ENCODE measurements at regions not wholly inside any gene's neighbourhood (a gene's known extent, or its start where the extent isn't known, plus 50 kb on each side); places are given as distances from the start of the nearest gene placed in this dataset.

- Mint-ChIP-seq H3K9me3 (peaks cover 27% of the 10 kb centered on the region), H3K4me1 (peaks cover 2% of the 10 kb centered on the region; the same call in 2 of the 3 replicates)
These were observed 1555.5 kb upstream of the IGFBP7 start for GRCh38 chr4:58665649-58666048.

More at GRCh38 chr4:58665649-58666048, 1555.5 kb upstream of the IGFBP7 start:
- Mint-ChIP-seq H3K36me3 (ENCODE audit: low read depth) (peaks cover 27% of the 10 kb centered on the region), H3K27ac (no peak overlapping the region), H3K27me3 (ENCODE audit: insufficient read depth, low read depth, poor library complexity) (peaks cover 2% of the 10 kb centered on the region), H3K4me3 (no peak overlapping the region)
- no peaks in the 10 kb centered on the region for H4K20me1 ChIP-seq (replicated peaks; ENCODE audit: insufficient read depth)
- no peak overlapping the region for H2AFZ ChIP-seq
- no peaks in the 10 kb centered on the region for H3F3A ChIP-seq (replicated peaks; ENCODE audit: low read depth)
- TF ChIP-seq EZH2phosphoT487 (IDR thresholded peaks at IDR 0.05; ENCODE audit: unreplicated experiment) (no peak), NANOG (IDR thresholded peaks at IDR 0.05; ENCODE audit: borderline replicate concordance) (no peak), ETS1 (IDR thresholded peaks at IDR 0.05) (no peak), ZNF462 (CRISPR knock-in tag; IDR thresholded peaks at IDR 0.05) (no peak), STAT1 (IDR thresholded peaks at IDR 0.05; ENCODE audit: unreplicated experiment) (no peak), JUNB (IDR thresholded peaks at IDR 0.05; ENCODE audit: unreplicated experiment) (no peak)
- 0 out of 2 replicates have a peak, but pooled peaks cover 5% of the 10 kb centered on the region for H3K9me2 ChIP-seq (ENCODE audit: insufficient read depth)
- ATAC-seq (no peak), DNase-seq (ENCODE audit: low spot score) (no peak)
- H3K27me3 ChIP-seq (ENCODE audit: insufficient read depth), result no peaks in the 10 kb centered on the region
- H3K27ac ChIP-seq (ENCODE audit: low read depth), result no peak overlapping the region
- H3K4me2 ChIP-seq, result no peak overlapping the region
- no peaks in the 10 kb centered on the region for H3K79me2 ChIP-seq (replicated peaks; ENCODE audit: insufficient read depth)
- H3K36me3 ChIP-seq (ENCODE audit: insufficient read depth), result no peaks in the 10 kb centered on the region
- H3K4me1 ChIP-seq (ENCODE audit: insufficient read depth), result 0 out of 2 replicates have a peak, but pooled peaks cover 6% of the 10 kb centered on the region
- no peak overlapping the region for H3K4me3 ChIP-seq

All from GM23338 (cell line).